ENCODE measurements at regions not wholly inside any gene's neighbourhood (a gene's known extent, or its start where the extent isn't known, plus 50 kb on each side); places are given as distances from the start of the nearest gene placed in this dataset.
"Not testable (repeated sequence)": the region's sequence is repeated elsewhere in the genome, so short reads cannot be mapped to it uniquely, and the experiment has no call there.

DNA sequence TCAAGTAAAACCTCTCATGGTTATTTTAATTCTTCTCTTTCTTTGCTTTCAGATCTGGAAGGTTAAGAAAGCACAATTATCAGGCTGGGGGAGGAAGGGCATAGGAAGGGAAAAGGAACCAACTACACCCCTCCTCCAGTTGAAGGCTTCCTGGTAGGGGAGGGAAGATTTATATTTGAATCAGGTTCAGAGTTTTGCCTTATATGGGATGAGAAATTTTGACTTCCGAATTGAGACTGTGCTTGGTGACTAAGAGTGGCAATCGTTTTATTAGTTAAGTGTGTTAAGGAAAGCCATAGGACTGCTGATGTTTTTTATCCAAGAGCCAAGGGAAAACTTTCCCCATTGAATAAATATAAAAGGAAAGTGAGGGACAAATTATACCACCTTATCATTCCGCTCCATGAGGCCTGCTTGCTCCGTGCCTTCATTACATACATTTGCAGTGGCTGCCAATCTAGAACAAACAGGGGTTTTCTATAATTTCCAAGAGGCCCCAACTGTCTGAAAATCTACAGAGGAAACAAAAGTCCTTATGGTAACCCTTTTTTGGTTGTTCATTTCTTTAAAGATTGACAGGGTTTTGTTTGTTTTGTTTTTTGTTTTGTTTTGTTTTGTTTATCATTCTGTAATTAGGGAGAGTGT is 115.7 kb upstream of the EPB41L4A start:
- DNase-seq, result no peak

DNA sequence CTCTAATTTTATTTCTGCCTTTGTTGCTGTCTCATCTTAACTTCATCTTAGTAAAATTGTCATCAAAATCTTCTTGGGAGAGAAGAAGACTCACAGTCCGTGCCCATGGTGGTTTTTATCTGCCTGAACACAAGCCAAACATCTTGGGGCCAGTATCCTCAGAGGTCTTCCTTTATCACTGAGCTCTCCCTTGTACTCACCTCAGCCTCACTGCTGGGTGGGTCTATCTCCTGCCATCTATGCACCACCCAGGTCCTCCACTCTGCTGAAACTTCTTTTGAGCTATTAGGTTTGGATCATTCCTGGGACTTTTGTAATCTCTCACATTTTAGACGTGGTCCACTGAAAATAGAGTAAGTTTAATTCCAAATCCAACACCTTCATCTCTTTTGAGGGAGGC is 116.3 kb upstream of the EPB41L4A start:
- DNase-seq, result no peak

- not testable (repeated sequence) for DNase-seq
Measured at GRCh38 chr5:112544558-112544957, 125.5 kb upstream of the EPB41L4A start.

- DNase-seq, result no peak
Measured at GRCh38 chr5:112546946-112547592, 128.0 kb upstream of the EPB41L4A start.

GRCh38 chr5:112548246-112548881 is 129.3 kb upstream of the EPB41L4A start:
- DNase-seq, result no peak

- no peak for DNase-seq
Measured at GRCh38 chr5:112549127-112549526, 130.1 kb upstream of the EPB41L4A start.

DNA sequence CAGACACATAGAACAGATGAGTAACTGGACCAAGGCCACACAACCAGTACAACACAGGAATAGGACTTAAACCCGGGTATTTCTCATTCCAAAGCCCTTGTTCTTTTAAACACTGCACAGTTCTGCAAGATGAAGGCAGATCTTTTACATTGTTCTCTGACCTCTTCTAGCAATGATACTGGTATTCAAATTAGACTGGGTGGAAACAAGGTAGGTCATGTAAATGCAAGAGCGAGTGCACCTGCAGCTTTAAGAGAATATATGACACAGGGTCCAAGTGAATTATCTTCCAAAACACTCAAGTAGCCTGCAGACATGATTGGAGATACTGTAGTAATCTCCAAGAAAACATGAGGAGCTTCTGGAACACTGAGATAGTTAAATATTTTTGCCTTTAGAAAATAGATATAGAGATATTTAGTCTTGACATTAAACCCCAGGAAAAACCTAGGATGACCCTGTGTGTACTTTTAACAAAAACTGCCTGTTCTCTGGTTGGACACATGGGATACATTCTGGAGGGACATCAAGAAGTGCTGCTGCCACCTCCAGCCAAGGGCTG is 130.6 kb upstream of the EPB41L4A start:
- no peak for DNase-seq

DNA sequence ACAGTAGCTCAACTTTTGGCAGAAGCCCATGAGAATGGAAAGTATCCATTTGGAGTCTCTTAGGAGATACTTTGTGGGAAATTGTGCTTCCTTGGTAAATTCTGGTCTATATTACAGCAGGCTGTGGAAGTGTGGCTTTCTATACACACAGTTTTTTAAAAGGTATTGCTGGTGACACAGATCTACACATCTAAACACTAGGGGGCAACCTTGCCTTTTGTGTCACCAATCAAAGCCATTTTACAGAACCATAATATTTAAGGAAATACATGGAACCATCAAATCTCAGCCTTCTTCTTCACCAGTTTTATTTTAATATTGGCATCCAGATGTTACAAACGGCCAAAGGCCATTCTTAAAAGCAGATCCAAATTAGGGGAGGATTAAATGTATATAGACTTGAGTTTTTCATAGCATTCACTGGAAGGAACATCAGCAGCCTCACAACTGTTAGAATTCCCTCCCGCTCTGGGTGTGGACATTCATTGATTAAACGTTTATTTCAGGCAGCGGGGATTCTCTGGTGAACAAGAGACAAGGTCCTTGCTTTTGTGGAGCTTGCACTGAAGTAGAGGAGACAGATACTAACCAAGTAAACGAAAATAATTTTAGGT is 132.4 kb upstream of the EPB41L4A start:
- peak; percentile 36 for DNase-seq

DNA sequence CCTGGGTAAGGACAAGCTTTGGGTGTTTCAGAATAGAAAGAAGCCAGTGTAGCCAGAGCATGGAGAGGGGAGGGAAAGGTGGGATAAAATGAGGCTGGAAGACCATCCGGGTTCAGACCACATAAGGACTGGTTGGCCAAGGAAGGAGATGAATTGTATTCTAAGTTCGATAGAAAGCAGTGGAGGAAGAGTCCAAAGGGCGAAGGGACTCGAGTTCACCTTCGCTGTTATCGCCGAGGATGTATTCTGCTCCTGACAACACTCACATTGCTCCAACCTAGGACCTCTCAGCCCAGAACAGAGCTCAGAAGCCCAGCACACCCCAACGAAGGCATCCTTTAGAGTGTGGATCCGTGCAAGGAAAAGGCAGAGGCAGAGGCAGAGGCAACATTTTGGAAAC is 133.1 kb upstream of the EPB41L4A start:
- no peak for DNase-seq

- DNase-seq, result no peak
Measured at GRCh38 chr5:112552791-112553190, 133.7 kb upstream of the EPB41L4A start.

- no peak for DNase-seq
Measured at GRCh38 chr5:112554101-112554977, 135.3 kb upstream of the EPB41L4A start.

DNA sequence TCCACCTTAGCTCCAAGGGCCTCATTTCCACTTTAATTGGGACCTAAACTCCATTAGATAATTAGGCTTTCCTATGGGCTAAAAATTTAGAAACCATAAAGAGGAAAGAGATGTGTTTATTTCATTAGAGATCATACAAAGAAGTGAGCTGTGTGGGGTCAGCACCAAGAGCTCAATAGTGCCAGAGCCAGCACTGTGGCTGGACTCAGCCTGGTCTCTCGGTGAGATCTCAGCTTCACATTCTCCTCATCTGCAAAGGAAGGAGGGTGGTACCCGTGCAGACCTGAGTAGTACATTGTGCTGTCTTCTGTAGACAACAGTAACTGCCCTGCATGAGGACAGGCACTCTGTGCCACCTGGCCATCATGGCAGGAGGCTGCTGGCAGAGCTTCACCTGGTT is 136.1 kb upstream of the EPB41L4A start:
- no peak for DNase-seq

- DNase-seq, result no peak
Measured at GRCh38 chr5:112555691-112556090, 136.6 kb upstream of the EPB41L4A start.

DNA sequence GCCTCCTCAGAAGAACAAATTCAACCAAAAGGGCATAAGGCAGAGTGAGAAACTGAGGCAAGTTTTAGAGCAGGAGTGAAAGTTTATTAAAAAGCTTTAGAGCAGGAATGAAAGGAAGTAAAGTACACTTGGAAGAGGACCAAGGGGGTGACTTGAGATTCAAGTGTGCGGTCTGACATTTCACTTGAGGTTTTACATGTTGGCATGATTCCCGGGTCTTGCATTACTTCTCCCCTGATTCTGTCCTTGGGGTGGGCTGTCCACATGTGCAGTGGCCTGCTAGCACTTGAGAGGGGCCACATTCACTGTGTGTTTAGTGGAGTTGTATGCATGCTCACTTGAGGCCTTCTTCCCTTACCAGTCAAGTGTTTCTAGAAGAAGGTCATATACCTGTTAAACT is 140.4 kb upstream of the EPB41L4A start:
- not testable (repeated sequence) for DNase-seq

- DNase-seq, result no peak
Measured at GRCh38 chr5:112560371-112560770, 141.3 kb upstream of the EPB41L4A start.

DNA sequence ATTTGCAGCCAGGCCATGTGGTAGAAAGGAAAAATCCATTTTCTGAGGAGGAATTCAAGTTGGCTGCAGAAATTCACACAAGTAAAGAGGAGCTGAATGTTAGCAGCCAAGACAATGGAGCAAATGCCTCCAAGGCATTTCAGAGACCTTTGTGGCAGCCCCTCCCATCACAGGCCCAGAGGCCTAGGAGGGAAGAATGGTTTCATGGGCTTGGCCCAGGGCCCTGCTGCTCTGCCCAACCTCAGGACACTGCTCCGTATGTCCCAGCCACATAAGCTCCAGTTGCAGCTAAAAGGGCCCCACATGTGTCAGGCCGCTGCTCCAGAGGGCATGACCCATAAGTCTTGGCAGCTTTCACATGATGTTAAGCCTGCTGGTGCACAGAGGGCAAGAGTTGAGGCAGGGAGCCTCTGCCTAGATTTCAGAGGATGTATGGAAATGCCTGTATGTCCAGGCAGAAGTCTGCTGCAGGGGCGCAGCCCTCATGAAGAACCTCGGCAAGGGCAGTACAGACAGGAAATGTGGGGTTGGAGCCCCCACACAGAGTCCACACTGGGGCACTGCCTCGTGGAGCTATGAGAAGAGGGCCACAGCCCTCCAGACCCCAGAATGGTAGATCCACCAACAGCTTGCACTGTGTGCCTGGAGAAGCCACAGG is 144.2 kb upstream of the EPB41L4A start:
- no peak for DNase-seq

DNA sequence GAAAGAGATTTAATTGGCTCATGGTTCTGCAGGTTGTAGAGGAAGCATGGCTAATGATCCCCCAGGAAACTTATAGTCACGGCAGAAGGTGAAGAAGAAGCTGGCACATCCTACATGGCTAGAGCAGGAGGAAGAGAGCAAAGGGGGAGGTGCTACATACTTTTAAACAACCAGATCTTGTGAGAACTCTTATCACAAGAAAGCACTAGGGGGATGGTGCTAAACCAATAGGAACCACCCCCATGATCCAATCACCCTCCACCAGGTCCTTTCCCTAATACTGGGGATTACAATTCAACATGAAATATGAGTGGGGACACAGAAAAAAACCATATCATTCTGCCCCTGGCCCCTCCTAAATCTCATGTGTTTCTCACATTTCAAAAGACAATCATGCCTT is 147.2 kb upstream of the EPB41L4A start:
- DNase-seq, result no peak

GRCh38 chr5:112569596-112569995 is 150.5 kb upstream of the EPB41L4A start:
- DNase-seq, result no peak

DNA sequence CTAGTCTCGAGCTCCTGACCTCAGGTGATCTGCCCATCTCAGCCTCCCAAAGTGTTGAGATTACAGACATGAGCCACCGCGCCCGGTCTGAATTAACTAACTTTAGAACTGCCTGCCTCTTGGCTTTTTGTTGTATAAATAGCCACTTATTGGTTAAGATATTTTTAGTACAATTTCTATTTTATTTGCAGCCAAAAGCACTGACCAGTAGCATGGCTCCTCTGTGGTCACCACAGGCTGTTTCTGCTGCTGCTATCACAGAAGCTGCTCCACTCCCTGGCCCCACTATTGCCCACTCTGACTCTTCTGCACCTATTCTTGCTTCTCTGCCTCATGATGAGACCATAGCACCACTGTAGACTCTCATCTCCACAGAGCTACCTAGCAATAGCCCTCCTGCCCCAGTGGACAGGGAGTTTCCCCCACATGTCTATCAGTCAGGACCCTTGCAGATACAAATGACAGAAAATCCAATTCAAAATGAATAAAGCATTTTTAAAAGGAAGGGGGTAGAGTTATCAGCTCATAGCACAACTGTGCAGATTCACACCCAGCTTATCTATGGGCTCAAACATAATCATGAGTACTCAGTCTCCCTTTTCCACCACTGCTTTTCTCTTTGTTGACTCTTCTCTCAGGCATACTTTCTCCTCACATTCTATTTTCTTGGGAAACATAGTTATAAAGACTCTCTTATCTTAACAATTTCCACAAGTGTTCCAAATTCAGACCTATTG is 151.8 kb upstream of the EPB41L4A start:
- DNase-seq, result no peak

DNA sequence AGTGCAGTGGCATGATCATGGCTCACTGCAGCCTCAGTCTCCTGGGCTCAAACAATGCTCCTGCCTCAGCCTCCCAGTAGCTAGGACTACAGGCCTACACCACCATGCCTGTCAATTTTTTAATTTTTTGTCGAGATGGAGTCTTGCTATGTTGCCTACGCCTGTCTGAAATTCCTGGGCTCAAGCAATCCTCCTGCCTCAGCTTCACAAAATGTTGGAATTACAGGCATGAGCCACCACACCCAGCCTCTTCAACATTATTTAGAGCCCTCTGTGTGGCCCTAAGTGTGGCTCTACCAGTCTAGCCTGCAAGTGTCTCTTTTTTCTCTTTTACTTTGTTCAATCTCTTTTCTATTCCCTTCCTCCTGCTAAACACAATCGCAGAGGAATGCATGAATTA is 154.4 kb upstream of the EPB41L4A start:
- no peak for DNase-seq

DNA sequence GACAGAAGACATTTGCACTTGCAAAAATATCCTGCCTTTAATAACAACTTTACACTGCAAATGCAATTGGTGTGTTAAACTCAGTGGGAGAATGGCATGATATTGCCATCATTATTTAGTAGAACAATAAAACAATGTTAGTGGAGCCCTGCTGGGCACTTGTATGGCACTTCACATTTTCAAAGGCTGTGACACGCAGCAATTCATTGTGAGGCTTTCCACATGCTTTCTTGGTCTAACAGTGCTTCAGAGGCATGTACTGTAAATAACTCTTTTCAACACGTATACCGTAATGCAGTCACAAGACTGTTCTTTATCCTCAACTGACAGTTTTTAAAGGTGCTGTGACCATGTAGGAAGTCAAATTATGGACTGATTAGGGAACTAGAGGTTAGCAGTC is 155.5 kb upstream of the EPB41L4A start:
- no peak for DNase-seq

All from NCI-H1092 (cell line).